ENCODE measurements at regions not wholly inside any gene's neighbourhood (a gene's known extent, or its start where the extent isn't known, plus 50 kb on each side); places are given as distances from the start of the nearest gene placed in this dataset.
"Not testable (repeated sequence)": the region's sequence is repeated elsewhere in the genome, so short reads cannot be mapped to it uniquely, and the experiment has no call there.

GRCh38 chrX:3882553-3882920 lies 169.1 kb upstream of the PRKX start:
- not testable (repeated sequence) for DNase-seq, H3K36me3 ChIP-seq, H3K27me3 ChIP-seq, H3K4me1 ChIP-seq, H3K9me3 ChIP-seq, H3K4me3 ChIP-seq, H3K27ac ChIP-seq

- not testable (repeated sequence) for H3K4me1 ChIP-seq, H3K27me3 ChIP-seq, H3K4me3 ChIP-seq, H3K9me3 ChIP-seq, H3K27ac ChIP-seq, H3K36me3 ChIP-seq, DNase-seq
Observed at GRCh38 chrX:3881898-3882552, 168.6 kb upstream of the PRKX start.

GRCh38 chrX:3881255-3881895 lies 167.9 kb upstream of the PRKX start:
- not testable (repeated sequence) for H3K4me3 ChIP-seq, H3K27me3 ChIP-seq, H3K36me3 ChIP-seq, DNase-seq, H3K9me3 ChIP-seq, H3K27ac ChIP-seq, H3K4me1 ChIP-seq

- H3K4me3 ChIP-seq, H3K9me3 ChIP-seq, H3K4me1 ChIP-seq, H3K36me3 ChIP-seq, DNase-seq, H3K27me3 ChIP-seq, H3K27ac ChIP-seq: not testable (repeated sequence)
Observed at GRCh38 chrX:3876393-3876792, 162.9 kb upstream of the PRKX start.

- H3K4me3 ChIP-seq, H3K27me3 ChIP-seq, H3K9me3 ChIP-seq, H3K27ac ChIP-seq, H3K36me3 ChIP-seq, DNase-seq, H3K4me1 ChIP-seq: not testable (repeated sequence)
Observed at GRCh38 chrX:3875638-3876037, 162.2 kb upstream of the PRKX start.

- peak overlapping the region in 1 of 4 donors; percentile 65 for H3K27ac ChIP-seq
- H3K27me3 ChIP-seq, H3K36me3 ChIP-seq, H3K4me3 ChIP-seq, H3K9me3 ChIP-seq, H3K4me1 ChIP-seq: not testable (repeated sequence)
- peak in 1 of 3 donors; percentile 46 for DNase-seq
Observed at GRCh38 chrX:3872226-3872879, 158.9 kb upstream of the PRKX start.

GRCh38 chrX:3867067-3867831 lies 153.8 kb upstream of the PRKX start:
- not testable (repeated sequence) for H3K36me3 ChIP-seq, H3K9me3 ChIP-seq, H3K4me1 ChIP-seq, H3K27ac ChIP-seq, H3K4me3 ChIP-seq, H3K27me3 ChIP-seq
- peak in 1 of 3 donors; percentile 17 for DNase-seq

GRCh38 chrX:3858332-3858731 lies 144.9 kb upstream of the PRKX start:
- H3K4me1 ChIP-seq, DNase-seq, H3K27ac ChIP-seq, H3K4me3 ChIP-seq, H3K36me3 ChIP-seq, H3K27me3 ChIP-seq, H3K9me3 ChIP-seq: not testable (repeated sequence)

- not testable (repeated sequence) for DNase-seq
Observed at GRCh38 chrX:3843522-3844145, 130.2 kb upstream of the PRKX start.

GRCh38 chrX:3842822-3843521 lies 129.5 kb upstream of the PRKX start:
- H3K27me3 ChIP-seq, H3K9me3 ChIP-seq, H3K27ac ChIP-seq, H3K4me1 ChIP-seq, H3K36me3 ChIP-seq: not testable (repeated sequence)
- peak overlapping the region in 3 of 4 donors; percentile 37 to 54 (median 52) for H3K4me3 ChIP-seq
- DNase-seq = peak in 1 of 3 donors; percentile 57

More at GRCh38 chrX:3843522-3844145, 130.2 kb upstream of the PRKX start:
- H3K9me3 ChIP-seq, H3K27ac ChIP-seq, H3K27me3 ChIP-seq, H3K4me1 ChIP-seq, H3K36me3 ChIP-seq: not testable (repeated sequence)
- H3K4me3 ChIP-seq = peak overlapping the region in 3 of 4 donors; percentile 37 to 54 (median 52)

- not testable (repeated sequence) for H3K36me3 ChIP-seq, H3K4me3 ChIP-seq, H3K9me3 ChIP-seq, H3K27me3 ChIP-seq, H3K4me1 ChIP-seq, DNase-seq, H3K27ac ChIP-seq
Observed at GRCh38 chrX:3838754-3839153, 125.3 kb upstream of the PRKX start.

GRCh38 chrX:3837958-3838643 lies 124.7 kb upstream of the PRKX start:
- H3K9me3 ChIP-seq, H3K36me3 ChIP-seq, H3K27ac ChIP-seq, H3K4me1 ChIP-seq, H3K4me3 ChIP-seq, DNase-seq, H3K27me3 ChIP-seq: not testable (repeated sequence)

- not testable (repeated sequence) for H3K9me3 ChIP-seq, DNase-seq, H3K27ac ChIP-seq, H3K27me3 ChIP-seq, H3K4me3 ChIP-seq, H3K4me1 ChIP-seq, H3K36me3 ChIP-seq
Observed at GRCh38 chrX:3837211-3837610, 123.8 kb upstream of the PRKX start.

Measured in Peyer's patch (tissue), 4 donors.